Endothelial cell of umbilical vein (primary cell): ENCODE measurements at regions not wholly inside any gene's neighbourhood (a gene's known extent, or its start where the extent isn't known, plus 50 kb on each side); places are given as distances from the start of the nearest gene placed in this dataset.

Experiments
- BruUV-seq: library from RNA; stranded (reverse); fragments of 400-500 nt; replicated peaks from 2 replicates; lab custom pipeline; 2021; lab: Mats Ljungman, UMichigan
- CTCF ChIA-PET: fragments of 300-600, 350-600 bp; sonication (Branson Sonifier 250); formaldehyde crosslinking; loops from one replicate; lab custom pipeline; 2021; ENCODE audit warnings: antibody characterized with exemption, inconsistent platforms; lab: Charles Lee
- POLR2A ChIA-PET: fragments of 300-600, 350-600 bp; sonication (Branson Sonifier 250); formaldehyde crosslinking; loops from one replicate; lab custom pipeline; 2021; ENCODE audit warnings: antibody characterized with exemption, inconsistent platforms; lab: Charles Lee
- DNase-seq: peaks from one replicate; pipeline ENCODE4 v3.0.0-alpha.2; 2011; ENCODE audit warnings: low read depth, low spot score
- FAIRE-seq: peaks from 2 replicates; lab custom pipeline; 2011; peaks lifted over from hg19 to GRCh38; lab: Jason Lieb, UNC
- H2AFZ ChIP-seq: 2 replicates; pipeline ENCODE4 v1.6.0; 2012; ENCODE audit warnings: low read depth, low read length, control low read depth, inconsistent platforms
- H3K27ac ChIP-seq: 2 replicates; pipeline ENCODE4 v1.5.1; 2011; ENCODE audit warnings: low read depth, mild to moderate bottlenecking, control low read depth, low read length, moderate library complexity; ENCODE audit not compliant: insufficient read depth
- H3K27me3 ChIP-seq, 2 experiments: 2 replicates each; pipeline versions ENCODE4 v1.6.0 to v1.6.1; 2011; ENCODE audit warnings: low read length in 2 of 2, mixed read lengths in 1 of 2; ENCODE audit not compliant: control insufficient read depth in 2 of 2, insufficient read depth in 2 of 2
- H3K36me3 ChIP-seq, 2 experiments: 2 replicates in 1 of 2; 3 replicates in 1 of 2; pipeline ENCODE4 v1.5.1; 2011; ENCODE audit warnings: low read length in 2 of 2, mild to moderate bottlenecking in 1 of 2, moderate library complexity in 1 of 2; ENCODE audit not compliant: control insufficient read depth in 2 of 2, insufficient read depth in 2 of 2; ENCODE audit errors: extremely low read depth in 1 of 2
- H3K4me1 ChIP-seq: 3 replicates; pipeline ENCODE4 v1.5.1; 2011; ENCODE audit warnings: mild to moderate bottlenecking, low read length; ENCODE audit not compliant: control insufficient read depth, insufficient read depth; ENCODE audit errors: extremely low read depth
- H3K4me2 ChIP-seq: 2 replicates; pipeline ENCODE4 v1.6.1; 2011; ENCODE audit warnings: low read length, control low read depth, mixed read lengths; ENCODE audit not compliant: insufficient read depth
- H3K4me3 ChIP-seq, 3 experiments: fragments of 200-600 bp in 1 of 3; sonication (generic), shearing (Covaris generic) in 1 of 3; replicated peaks in 1 of 3; 2 replicates each; pipeline ENCODE4 v1.5.1; 2011 to 2016; ENCODE audit warnings: control low read depth in 3 of 3, low read length in 3 of 3, mild to moderate bottlenecking in 2 of 3, inconsistent platforms in 1 of 3, low read depth in 1 of 3, moderate library complexity in 1 of 3; ENCODE audit not compliant: insufficient read depth in 1 of 3
- H3K79me2 ChIP-seq: 2 replicates; pipeline ENCODE4 v1.6.0; 2012; ENCODE audit warnings: low read length, inconsistent platforms; ENCODE audit not compliant: control insufficient read depth, insufficient read depth
- H3K9ac ChIP-seq: replicated peaks from 2 replicates; pipeline ENCODE3; 2011; ENCODE audit warnings: low read length, control low read depth; ENCODE audit not compliant: insufficient read depth; ENCODE audit errors: extremely low read depth
- H3K9me1 ChIP-seq: replicated peaks from 3 replicates; pipeline ENCODE4 v1.6.0; 2011; ENCODE audit warnings: mild to moderate bottlenecking, low read length; ENCODE audit not compliant: control insufficient read depth, insufficient read depth; ENCODE audit errors: extremely low read depth
- H3K9me3 ChIP-seq: replicated peaks from 2 replicates; pipeline ENCODE4 v1.5.1; 2012; ENCODE audit warnings: low read length, inconsistent platforms; ENCODE audit not compliant: control insufficient read depth, insufficient read depth
- H4K20me1 ChIP-seq: replicated peaks from 2 replicates; pipeline ENCODE3; 2011; ENCODE audit warnings: mild to moderate bottlenecking, low read length; ENCODE audit not compliant: control insufficient read depth, insufficient read depth; ENCODE audit errors: extremely low read depth
- EZH2 ChIP-seq: IDR thresholded peaks from 2 replicates; pipeline ENCODE4 v1.6.1; 2012; ENCODE audit warnings: borderline replicate concordance, low read depth, mild to moderate bottlenecking, moderate library complexity, low read length, inconsistent platforms; ENCODE audit not compliant: severe bottlenecking
- FOS ChIP-seq: IDR thresholded peaks from 2 replicates; pipeline ENCODE4 v1.6.1; 2011; ENCODE audit warnings: mild to moderate bottlenecking, low read length, moderate library complexity, borderline replicate concordance; ENCODE audit not compliant: insufficient read depth
- GATA2 ChIP-seq: IDR thresholded peaks from 2 replicates; pipeline ENCODE4 v1.7.0; 2011; ENCODE audit warnings: low read depth, mild to moderate bottlenecking, moderate library complexity, mixed read lengths, low read length; ENCODE audit not compliant: insufficient read length, insufficient read depth
- JUN ChIP-seq: IDR thresholded peaks from 2 replicates; pipeline ENCODE4 v1.6.1; 2011; ENCODE audit warnings: borderline replicate concordance, low read depth; ENCODE audit not compliant: insufficient read length, insufficient read depth
- MAX ChIP-seq: IDR thresholded peaks from 2 replicates; pipeline ENCODE4 v1.6.1; 2011; ENCODE audit not compliant: insufficient read depth, insufficient read length
- POLR2A ChIP-seq: IDR thresholded peaks from 2 replicates; pipeline ENCODE4 v1.6.1; 2012; ENCODE audit warnings: low read depth, mild to moderate bottlenecking, control low read depth, low read length
- POLR2AphosphoS5 ChIP-seq: IDR thresholded peaks from 2 replicates; pipeline ENCODE4 v1.6.1; 2012; ENCODE audit warnings: low read depth, mild to moderate bottlenecking, control low read depth, low read length, moderate library complexity; ENCODE audit not compliant: insufficient read depth
- dilution Hi-C: fragments of 300-500 bp; cut with MboI; formaldehyde crosslinking; loops from one replicate; pipeline ENCODE4 v1.15.0; 2019; ENCODE audit warnings: low sequenced_read_pairs; ENCODE audit not compliant: extremely low pct_ligation_motif_present
- intact Hi-C: fragments of 100-400 bp; cut with micrococcal nuclease; formaldehyde crosslinking; loops from one replicate; pipeline ENCODE4 v1.10.0; 2022
- TF ChIP-seq, protein P1 (sequence below), 2 donors: IDR thresholded peaks; 1 replicate in 1 of 2; 2 replicates in 1 of 2; pipeline ENCODE4 v1.5.1; 2011; ENCODE audit warnings: low read length in 2 of 2, mild to moderate bottlenecking in 2 of 2, moderate library complexity in 2 of 2, control low read depth in 1 of 2, inconsistent platforms in 1 of 2, low read depth in 1 of 2; ENCODE audit not compliant: insufficient read depth in 1 of 2; ENCODE audit errors: extremely low read depth in 1 of 2

- H3K9me1 ChIP-seq: no peaks in the 10 kb centered on the region
- ChIA-PET CTCF (interaction anchor here (1.2 kb wide), 1 partner anchor 23 kb away, joined by 3 read pairs; no protein-coding TSS in a partner anchor), POLR2A (no interaction called here)
- H3K36me3 ChIP-seq: no peaks in the 10 kb centered on the region
- H4K20me1 ChIP-seq: no peaks in the 10 kb centered on the region
- no peaks in the 10 kb centered on the region for H3K79me2 ChIP-seq
- H3K27ac ChIP-seq: no peak overlapping the region
- dilution Hi-C loops: no loop called here
- no peak overlapping the region for H3K4me3 ChIP-seq
- FAIRE-seq (no peak), DNase-seq (no peak)
- no peak overlapping the region for H2AFZ ChIP-seq
- H3K27me3 ChIP-seq: no peaks in the 10 kb centered on the region
- TF ChIP-seq FOS (no peak), POLR2AphosphoS5 (no peak), MAX (no peak)
- H3K4me2 ChIP-seq: no peak overlapping the region
- intact Hi-C loops: no loop called here
- no peak overlapping the region for H3K9ac ChIP-seq
- H3K9me3 ChIP-seq: no peaks in the 10 kb centered on the region
- no TSS peak for BruUV-seq
- H3K4me1 ChIP-seq: no peaks in the 10 kb centered on the region
These were observed 123.3 kb upstream of the THY1 start for GRCh38 chr11:119545978-119546915.

DNA sequence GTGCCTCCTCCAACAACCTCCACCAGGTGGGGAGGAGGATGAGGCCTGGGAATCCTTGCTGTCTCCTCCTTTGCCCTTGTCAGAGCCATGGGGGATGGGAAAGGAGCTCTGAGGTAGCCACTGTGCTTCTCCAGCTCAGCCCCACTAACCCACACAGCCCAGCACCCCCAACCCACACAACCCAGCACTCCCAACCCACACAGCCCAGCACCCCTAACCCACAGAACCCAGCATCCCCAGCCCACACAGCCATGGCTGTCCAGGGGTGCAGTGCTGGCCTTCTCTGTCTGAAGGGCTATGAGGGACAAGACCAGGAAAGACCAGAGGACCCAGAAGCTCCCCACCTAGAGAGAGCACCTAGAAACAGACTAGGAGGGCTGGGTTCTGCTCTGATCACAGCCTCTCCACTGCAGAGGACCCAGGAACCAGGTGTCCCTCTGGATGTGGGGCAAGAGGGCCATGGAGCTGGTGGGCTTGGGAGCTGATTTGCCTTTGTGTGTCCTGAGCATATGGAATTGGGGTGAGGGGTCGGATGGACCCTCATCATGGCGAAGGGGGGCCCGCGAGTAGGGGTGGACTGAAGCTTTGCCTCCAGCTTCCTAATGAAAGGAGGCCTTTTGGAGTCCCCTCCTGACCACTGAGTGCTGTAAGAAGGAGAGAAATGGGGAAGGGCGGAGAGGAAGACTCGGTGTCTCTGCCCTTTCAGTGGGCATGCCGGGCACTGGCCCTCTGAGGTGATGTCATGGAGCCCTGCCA, 117.6 kb upstream of the THY1 start:
- no peak for TF ChIP-seq POLR2A
- no peak for TF ChIP-seq FOS
- TF ChIP-seq GATA2: no peak
- no peak for TF ChIP-seq POLR2AphosphoS5
- no peak for TF ChIP-seq JUN
- TF ChIP-seq EZH2: no peak
- TF ChIP-seq, protein P1, sequence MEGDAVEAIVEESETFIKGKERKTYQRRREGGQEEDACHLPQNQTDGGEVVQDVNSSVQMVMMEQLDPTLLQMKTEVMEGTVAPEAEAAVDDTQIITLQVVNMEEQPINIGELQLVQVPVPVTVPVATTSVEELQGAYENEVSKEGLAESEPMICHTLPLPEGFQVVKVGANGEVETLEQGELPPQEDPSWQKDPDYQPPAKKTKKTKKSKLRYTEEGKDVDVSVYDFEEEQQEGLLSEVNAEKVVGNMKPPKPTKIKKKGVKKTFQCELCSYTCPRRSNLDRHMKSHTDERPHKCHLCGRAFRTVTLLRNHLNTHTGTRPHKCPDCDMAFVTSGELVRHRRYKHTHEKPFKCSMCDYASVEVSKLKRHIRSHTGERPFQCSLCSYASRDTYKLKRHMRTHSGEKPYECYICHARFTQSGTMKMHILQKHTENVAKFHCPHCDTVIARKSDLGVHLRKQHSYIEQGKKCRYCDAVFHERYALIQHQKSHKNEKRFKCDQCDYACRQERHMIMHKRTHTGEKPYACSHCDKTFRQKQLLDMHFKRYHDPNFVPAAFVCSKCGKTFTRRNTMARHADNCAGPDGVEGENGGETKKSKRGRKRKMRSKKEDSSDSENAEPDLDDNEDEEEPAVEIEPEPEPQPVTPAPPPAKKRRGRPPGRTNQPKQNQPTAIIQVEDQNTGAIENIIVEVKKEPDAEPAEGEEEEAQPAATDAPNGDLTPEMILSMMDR (IDR thresholded peaks at IDR 0.05; ENCODE audit: extremely low read depth in 1 of 2, insufficient read depth in 1 of 2, low read depth in 1 of 2, low read length in 2 of 2): no peak
- Histone ChIP-seq H3K36me3 (no peaks in the 10 kb centered on the region), H3K9ac (no peak overlapping the region), H4K20me1 (no peaks in the 10 kb centered on the region), H3K4me3 (no peak overlapping the region), H2AFZ (no peak overlapping the region), H3K27me3 (no peaks in the 10 kb centered on the region), H3K27ac (no peak overlapping the region), H3K9me1 (no peaks in the 10 kb centered on the region), H3K79me2 (no peaks in the 10 kb centered on the region), H3K9me3 (no peaks in the 10 kb centered on the region), H3K4me2 (no peak overlapping the region), H3K4me1 (no peaks in the 10 kb centered on the region)
- CTCF ChIA-PET: interaction anchor here (0.9 kb wide), 1 partner anchor 10 kb away, joined by 3 read pairs; no protein-coding TSS in a partner anchor
- dilution Hi-C loops: no loop called here
- intact Hi-C loops: no loop called here
- BruUV-seq: no TSS peak
- POLR2A ChIA-PET: no interaction called here
- DNase-seq: no peak
- no peak for FAIRE-seq
